Brain pericyte (primary cell): ENCODE measurements at regions not wholly inside any gene's neighbourhood (a gene's known extent, or its start where the extent isn't known, plus 50 kb on each side); places are given as distances from the start of the nearest gene placed in this dataset.

Experiments used
- DNase-seq: peaks from one replicate; pipeline ENCODE4 v3.0.0-alpha.2; 2012; ENCODE audit warnings: low read depth, low spot score

DNA sequence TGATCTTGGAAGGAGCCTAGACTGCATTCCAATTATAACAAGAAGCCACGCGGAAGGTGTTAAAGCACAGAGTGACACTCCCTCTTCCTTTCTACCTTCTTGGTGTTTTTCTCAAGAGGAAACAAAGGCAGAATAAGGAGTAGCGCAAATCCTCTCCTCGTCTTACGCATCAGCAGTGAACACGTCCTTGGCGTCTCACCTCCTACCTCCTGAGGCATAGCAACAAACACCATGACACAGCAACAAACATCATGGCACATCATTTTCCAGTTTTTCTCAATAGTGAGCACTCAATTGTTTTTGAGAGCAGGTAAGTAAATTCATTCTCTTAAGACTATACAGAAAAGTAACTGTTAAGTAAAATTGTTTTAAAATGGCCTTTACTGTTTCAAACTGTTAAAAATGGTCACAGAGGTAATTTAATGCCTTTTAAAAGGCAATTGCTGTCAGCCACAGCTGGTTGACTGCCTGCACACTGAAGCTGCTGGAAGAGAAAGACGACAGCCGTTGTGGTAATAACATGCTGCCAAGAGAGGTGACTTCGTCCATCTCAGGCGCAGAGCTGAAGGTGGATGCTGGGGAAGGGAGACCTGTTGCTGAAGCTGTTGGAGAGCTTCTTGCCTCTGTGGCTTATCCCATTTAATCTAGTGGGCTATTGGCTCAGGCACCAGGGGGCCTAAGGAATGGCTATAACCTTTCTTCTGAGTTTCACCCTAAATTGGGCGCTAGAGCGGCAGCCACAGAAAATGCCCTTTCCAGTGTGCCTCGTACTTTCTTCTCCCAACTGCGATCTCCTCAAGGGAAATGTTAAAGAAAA, 703.7 kb downstream of the UQCRFS1 start:
- DNase-seq: no peak

DNA sequence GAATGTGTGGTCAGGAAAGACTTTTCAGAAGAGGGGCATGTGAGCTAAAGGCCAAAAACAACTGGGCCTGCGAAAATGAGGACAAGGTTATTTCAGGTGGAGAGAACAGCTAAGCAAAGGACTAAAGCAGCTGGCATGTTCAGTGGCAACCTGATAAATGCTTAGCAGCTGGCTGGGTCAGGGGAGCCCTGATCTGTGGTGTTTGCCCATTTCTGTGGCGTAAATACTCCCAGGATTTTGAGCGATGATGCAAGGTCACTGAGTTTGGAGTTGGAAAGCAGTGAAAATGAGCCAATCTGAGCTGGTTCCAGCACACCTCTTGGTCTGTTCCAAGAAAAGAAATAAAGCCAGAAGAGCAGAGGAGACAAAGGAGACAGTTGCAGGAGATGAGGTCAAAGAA, 704.3 kb downstream of the UQCRFS1 start:
- no peak for DNase-seq

GRCh38 chr19:28505933-28506332, 707.0 kb downstream of the UQCRFS1 start:
- DNase-seq: no peak

DNA sequence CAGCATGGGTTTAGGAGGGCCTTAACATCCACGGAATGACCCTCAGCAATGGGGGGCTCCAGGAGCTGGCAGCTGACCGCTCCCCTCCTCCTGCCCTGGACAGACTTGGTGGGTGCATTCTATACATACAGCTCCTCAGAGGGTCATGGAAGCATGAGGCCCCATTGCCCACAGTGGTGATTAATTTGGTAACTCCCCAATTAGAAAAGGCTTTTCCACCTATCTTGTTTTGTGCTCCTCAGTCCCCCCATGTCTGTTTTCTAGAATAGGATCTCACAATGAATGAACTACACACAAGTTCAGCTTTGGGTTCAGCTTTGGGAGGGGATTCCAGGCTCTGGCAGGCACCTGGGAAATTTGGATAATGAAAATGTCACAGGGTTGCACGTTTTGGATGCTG, 707.8 kb downstream of the UQCRFS1 start:
- no peak for DNase-seq

DNA sequence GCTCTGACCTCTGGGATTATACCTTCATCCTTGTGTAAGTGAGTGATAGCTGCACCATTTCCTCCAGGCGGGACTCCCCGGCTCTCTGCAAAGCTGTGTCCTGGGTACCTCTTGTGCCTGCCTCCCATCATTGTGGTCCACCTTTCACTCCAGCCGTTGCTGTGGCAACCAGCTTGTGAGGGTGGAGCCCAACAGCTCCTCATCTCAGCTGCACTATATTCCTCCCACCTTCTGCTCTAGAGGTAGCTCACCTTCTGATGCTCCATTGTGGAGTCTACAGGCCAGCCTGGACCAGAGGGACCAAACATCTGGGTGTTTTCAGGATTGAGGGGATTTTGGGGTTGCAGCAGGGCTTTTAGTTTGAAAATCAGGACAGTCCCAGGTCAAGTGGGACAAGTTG, 708.2 kb downstream of the UQCRFS1 start:
- DNase-seq: no peak

DNA sequence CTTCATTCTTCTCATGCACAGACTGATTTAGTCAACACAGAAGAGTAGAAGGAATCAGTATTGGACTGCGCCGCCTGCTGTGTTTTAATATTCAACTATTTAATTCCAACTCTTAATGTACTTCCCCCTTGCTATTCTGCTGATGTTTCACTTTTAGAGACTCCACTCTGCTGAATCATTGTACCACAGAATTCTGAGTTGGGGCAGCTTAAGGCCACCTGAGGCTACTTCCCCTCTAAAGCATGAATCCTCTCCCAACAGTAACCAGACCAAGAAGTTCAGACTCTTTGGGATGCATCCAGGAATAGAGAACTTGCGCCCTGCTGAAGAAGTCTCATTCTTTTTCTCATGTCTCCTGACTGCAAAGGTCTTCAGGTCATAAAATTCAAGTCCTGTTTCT, 708.8 kb downstream of the UQCRFS1 start:
- DNase-seq: no peak

DNA sequence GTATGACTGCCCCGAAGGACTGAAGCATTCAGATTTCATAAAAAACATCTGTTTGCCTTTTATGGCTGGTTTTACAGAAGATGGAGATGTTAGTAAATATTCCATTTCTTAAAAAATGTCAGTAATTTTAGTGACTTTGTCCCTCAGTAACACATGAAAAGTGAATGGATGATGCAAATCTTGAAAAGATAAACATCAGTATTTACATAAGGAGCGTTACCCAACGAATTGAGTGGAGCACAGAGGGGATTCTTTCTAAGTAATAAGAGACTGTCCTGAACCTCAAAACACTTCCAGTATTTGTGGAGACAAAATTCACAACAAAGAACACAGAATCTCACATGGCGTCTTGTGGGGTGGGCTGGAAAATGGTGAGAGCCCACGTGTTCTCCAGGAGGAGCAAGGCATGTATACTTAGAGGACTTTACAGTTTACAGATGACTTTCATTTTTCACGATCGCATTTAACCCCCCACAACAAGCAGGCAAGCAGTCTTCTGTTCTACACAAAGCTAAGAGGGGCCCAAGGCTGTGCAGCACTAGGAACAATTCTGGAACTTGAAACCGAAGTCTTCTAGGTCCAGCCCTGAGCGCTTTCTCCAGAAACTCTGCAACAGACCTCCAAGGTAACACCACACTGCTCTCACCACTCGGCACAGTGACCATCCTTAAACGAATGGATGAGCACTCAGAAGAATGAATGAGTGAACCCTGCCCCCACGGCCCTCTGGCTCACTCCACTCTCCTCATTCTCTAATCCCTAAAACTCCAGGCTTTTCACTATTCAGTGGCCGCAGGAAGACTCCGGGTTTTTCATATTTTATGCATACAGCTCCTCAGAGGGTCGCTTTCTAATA, 709.8 kb downstream of the UQCRFS1 start:
- no peak for DNase-seq

DNA sequence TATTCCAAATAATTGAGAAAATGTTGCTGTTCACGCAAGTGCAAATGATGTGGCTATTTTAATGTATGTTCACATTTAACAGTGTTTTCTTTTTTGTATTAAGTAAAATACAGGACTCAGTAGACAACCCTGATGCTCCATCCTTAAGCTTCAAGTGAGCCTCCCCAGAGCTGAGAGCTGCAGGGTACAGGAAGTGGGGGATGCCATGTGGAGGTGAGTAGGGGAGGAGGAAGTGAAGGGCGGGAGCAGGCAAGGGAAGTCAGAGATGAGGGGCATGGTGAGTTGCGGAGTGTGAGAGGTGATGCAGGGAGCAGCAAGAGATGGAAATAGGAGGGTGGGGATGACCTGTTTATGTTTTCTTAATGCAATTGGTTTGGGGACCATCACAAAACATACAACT, 711.0 kb downstream of the UQCRFS1 start:
- no peak for DNase-seq

DNA sequence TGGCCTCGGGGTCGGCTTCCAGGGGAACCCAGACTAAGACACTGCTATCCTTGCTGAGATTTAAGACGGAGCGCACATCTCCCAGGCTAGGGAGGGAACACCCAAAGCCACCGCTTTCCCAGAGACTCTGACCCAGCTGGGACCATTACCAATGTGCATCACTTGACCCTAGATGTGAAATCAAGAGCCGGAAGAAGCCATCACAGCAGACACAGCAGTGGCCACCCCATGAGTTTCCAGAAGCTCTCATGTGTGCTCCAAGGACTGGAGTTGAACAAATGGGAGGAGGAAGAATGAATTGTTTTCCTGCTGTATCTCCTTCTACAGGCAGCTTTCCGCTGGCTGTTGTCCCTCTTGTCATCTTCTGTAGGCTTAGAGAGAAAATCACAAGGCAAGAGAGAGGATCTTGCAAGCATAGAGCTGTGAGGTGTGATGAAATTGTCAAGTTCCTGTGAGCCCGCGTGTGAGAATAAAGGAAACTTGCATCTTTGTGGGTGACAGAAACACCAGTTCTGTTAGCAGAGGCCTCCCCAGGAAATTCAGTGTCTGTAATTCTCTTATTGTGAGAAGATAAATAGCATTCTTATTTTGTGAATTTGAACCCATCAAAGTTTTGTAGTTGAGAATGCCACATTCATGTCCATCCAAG, 711.8 kb downstream of the UQCRFS1 start:
- no peak for DNase-seq

DNA sequence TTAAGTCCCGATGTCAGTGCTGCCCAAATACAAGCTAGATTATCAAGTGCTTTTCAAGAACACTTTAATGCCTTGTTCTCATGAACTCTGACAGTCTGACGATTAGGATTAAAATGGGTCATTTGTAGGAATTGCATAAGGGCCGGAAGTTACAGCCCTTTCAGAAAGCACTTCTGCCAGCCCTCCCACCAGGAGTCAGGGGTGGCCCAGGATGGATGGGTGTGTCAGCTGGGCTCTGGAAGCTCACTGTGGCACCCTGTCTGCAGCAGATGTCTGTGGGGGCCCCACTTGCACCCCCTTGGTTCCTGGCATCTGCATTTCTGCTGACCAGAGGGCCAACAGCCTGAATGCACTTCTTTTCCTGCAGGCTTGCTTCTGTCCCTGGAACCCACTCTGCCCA, 712.7 kb downstream of the UQCRFS1 start:
- DNase-seq: no peak

GRCh38 chr19:28498404-28498976, 714.5 kb downstream of the UQCRFS1 start:
- no peak for DNase-seq

DNA sequence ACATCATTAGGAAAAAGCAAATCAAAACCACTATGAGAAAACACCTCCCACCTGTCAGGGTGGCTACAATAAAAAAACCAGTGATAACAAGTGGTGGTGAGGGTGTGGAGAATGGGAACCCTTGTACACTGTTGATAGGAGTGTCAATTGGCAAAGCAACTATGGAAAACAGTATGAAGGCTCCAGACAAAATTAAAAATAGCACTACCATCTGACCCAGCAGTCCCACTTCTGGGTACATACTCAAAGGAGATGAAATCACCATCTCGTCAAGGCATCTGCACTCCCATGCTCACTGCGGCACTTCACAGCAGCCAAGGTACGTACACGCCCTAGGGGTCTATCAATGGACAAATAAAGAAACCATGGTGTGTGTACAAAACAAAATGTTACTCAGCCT, 715.1 kb downstream of the UQCRFS1 start:
- no peak for DNase-seq

DNA sequence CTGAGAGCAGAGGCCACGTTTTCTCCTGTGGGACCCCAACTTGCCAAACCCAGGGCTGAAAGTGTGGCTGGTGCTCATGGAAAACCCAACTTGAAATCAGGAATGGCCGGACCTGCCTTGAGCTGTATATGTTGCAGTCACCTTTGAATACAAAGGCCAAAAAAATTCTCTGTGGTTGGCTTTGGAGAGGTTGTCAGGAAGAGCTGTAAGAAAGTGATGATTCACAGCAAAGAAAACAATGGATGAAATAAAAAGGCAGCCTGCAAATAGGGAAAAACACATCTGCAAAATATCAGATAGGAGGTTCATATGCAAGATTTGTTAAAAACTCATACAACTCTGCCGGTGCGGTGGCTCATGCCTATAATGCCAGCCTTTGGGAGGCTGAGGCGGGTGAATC, 715.8 kb downstream of the UQCRFS1 start:
- DNase-seq: no peak

DNA sequence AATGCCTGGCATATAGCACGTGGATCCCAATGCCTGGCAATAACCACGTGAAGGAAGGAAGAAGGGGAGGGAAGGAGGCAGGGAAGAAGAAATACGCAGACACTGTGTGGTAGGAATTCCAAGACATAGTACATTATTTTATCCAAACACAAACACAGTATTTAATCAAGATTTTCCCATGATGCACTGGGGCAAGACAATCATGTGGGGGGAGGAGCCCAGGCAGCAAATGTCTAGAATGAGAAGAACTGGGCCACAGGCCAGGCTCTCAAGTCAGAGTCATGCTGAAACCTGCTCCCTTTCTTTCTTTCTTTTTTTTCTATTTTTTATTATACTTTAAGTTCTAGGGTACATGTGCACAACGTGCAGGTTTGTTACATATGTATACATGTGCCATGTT, 717.9 kb downstream of the UQCRFS1 start:
- DNase-seq: no peak

DNA sequence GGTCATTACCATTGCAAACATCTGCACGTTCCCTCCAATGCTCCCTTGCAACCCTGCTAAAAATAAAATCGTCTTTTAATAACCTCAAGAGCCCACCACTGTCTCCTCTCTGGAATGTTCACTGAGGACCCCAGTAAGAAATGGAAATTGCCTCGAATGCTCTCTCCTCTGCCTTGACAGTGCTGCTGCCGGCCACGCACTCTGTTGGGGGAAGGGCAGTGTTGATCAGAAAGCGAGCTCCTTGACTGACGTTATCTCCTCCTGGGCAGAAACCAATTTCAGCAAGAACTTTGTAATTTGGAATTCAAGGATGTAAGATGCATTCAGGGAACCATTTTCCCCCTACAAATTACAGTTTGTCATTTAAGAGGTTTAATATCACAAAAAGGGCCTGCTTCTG, 718.5 kb downstream of the UQCRFS1 start:
- no peak for DNase-seq

GRCh38 chr19:28493884-28494283, 719.1 kb downstream of the UQCRFS1 start:
- no peak for DNase-seq

- no peak for DNase-seq
Observed at GRCh38 chr19:28492621-28493020, 720.3 kb downstream of the UQCRFS1 start.

GRCh38 chr19:28492201-28492600, 720.8 kb downstream of the UQCRFS1 start:
- no peak for DNase-seq

DNA sequence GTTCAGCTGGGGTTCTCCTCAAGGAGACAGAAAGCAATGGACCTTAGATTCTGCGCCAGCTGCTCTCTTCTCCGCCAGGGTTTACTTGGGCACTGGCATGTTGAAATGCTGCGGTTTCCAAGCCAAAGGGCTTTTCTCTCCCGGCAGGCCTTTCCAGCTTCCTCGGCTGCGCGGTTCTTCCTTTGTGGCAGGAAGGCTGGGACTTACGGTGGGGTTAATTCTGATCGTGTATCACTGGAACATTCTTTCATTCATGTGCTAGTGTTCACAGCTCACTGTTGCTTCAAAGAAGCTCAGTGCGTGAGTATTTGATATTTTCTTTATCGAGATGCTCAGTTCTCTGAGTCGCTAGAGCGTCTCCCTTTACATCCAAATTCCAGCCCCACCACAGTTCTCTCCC, 723.2 kb downstream of the UQCRFS1 start:
- DNase-seq: no peak

DNA sequence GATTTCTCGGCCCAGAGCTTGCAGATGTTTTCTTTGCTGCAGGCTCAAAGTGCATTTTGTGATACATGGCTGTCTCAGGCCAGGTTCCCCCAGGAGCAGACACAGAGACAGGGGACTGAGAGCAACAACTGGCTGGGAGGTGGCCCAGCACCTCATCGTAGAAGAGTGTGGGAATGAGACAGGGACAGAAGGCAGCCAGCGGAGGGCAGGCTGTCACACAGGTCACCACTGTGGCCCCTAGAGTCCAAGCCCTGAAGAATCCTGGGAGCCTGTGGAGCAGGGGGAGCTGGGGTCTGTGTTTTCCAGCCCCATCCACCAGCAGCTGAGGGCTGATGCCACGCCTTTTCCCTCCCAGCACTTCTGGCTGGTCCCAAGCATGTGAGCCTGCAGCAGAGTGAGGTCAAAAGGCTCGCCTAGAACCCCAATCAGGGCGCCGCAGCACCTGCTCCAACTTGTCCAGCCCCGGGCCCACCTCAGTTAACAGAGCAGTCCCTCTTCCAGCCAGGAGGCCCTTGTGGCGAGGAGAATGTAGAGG, 723.8 kb downstream of the UQCRFS1 start:
- no peak for DNase-seq

- no peak for DNase-seq
Observed at GRCh38 chr19:28487999-28488398, 725.0 kb downstream of the UQCRFS1 start.

- DNase-seq: no peak
Observed at GRCh38 chr19:28486926-28487325, 726.0 kb downstream of the UQCRFS1 start.
